ENCODE measurements at regions not wholly inside any gene's neighbourhood (a gene's known extent, or its start where the extent isn't known, plus 50 kb on each side); places are given as distances from the start of the nearest gene placed in this dataset.
"Not testable (repeated sequence)": the region's sequence is repeated elsewhere in the genome, so short reads cannot be mapped to it uniquely, and the experiment has no call there.

DNA sequence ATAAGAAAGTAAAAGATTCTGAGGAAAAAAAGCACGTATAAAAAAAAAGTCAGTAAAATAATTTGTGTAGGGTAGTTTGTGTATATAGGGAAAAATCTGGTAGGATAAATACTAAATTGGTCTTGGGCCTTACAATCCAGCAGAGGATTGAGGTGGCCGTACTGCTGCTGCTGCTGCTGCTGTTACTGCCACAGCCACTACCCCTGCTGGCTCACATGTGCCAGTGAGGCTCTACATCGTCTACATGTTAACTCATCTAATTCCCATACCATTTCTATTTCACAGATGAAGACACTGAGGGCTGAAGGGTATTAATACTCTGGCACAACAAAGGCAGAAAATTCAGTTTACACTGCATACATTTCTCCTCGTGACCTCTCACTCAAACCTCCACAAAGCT lies 928.5 kb downstream of the TLE4 start:
- no peak for DNase-seq

- no peak for DNase-seq
Observed at GRCh38 chr9:80498001-80498555, 926.3 kb downstream of the TLE4 start.

DNA sequence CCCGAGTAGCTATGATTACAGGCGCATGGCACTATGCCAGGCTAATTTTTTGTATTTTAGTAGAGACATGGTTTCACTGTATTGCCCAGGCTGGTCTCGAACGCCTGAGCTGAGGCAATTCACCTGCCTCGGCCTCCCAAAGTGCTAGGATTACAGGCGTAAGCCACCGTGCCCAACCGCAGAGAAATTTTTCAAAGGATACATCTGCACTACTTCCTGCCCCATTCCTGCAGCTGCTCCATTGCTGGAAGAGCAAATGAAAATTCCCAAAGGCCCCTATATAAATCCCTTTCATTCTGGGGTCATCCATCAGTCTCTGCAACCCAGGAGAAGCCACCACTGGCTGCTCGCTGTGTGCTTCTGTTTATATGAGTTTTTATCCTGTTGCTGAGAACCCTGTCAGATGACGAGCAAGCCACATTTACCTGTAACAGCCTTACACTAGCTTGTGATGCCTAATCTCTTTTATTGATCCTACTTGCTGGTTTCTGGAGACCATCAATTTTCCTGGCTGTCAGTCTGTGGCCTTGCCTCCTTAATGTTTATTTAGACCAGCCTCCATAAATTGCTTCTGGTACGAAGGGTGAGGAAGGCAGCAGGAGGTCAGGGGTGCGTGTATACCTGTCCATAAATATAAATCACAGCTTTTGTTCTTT lies 925.3 kb downstream of the TLE4 start:
- no peak for DNase-seq

DNA sequence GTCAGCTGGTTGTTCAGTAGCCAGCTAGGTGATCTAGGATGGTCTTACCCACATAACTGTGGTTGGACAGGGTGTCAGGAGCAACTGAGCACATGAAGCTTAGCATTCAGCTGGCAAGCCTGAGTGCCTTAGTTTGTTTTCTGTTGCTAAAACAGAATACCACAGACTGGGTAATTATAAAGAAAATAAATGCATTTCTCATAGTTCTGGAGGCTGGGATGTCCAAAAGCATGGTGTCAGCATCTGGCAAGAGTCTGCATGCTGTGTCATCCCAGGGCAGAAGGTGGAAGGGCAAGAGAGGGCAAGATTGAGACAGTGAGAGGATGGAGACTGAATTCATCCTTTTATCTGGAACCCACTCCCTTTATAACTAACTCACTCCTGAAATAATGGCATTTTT lies 921.5 kb downstream of the TLE4 start:
- no peak for DNase-seq

- no peak for DNase-seq
Observed at GRCh38 chr9:80492221-80492620, 920.5 kb downstream of the TLE4 start.

DNA sequence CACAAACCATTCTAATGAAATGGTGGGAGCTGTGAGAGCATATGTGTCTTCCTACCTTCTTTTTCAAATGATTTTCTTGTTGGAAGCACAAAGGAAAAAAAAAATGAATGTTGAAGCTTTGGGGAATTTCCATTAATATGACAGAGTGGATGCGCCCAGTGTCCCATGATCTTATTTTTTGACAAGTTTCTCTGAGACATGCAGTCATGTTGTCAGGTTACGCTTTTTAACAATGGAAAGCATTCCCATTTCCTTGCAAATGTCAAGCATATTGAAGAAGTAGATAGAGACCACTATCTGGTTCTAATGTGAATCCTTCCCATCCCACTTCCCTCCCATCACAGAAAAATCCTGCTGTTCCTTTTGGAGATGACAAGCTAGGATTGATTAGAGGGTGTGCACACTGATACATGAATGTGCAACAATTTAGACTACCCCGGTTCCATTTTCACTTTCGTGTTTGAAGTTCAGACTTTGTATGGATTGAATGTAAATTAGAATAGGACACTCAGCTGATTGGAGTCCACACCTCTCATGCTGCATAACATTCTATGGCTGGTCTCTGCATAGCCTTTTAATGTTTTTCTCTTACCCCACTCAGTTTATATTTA lies 919.4 kb downstream of the TLE4 start:
- DNase-seq, result no peak

GRCh38 chr9:80489329-80489728 lies 917.6 kb downstream of the TLE4 start:
- no peak for DNase-seq

GRCh38 chr9:80485420-80486250 lies 913.9 kb downstream of the TLE4 start:
- DNase-seq, result no peak

GRCh38 chr9:80482251-80482650 lies 910.5 kb downstream of the TLE4 start:
- not testable (repeated sequence) for DNase-seq

- no peak for DNase-seq
Observed at GRCh38 chr9:80467632-80468031, 895.9 kb downstream of the TLE4 start.

GRCh38 chr9:80465556-80465955 lies 893.8 kb downstream of the TLE4 start:
- DNase-seq, result no peak

DNA sequence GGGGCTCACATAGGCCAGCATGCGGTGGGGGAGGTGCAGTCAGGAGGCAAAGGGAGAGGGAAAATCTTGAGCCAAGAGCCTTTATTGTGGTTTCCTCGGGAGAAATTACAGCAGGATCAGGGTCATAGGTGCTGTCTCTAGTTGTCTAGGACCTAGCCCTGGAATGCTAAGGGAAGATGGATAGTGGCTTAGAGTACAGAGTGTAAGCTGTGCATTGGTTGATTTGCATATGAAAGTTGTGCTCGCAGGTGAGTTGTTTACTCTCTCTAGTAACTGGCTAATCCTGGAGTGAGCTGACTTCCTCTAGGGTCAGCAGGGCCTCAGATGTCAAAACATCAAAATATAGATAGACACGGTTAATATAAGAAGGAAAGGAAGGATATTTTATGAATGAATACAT lies 877.7 kb downstream of the TLE4 start:
- DNase-seq, result no peak

GRCh38 chr9:80448996-80449395 lies 877.2 kb downstream of the TLE4 start:
- no peak for DNase-seq

DNA sequence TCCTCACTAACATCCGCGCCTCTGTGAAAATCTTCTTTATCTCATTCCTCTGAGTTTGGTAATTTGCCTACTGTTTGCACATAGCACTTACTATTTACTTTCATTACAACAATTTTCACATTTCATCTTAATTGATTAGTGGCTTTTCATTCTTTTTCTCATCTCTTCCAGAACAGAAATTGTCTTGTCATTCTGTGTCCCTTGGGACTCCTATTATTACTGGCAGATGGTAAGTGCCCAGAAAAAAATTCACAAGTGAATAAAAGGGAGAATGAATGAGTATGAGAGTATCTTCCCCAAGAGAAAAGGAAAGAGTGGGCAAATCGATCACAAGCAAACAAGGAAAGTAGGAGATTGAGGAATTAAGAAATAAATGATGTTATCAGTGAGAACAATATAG lies 876.1 kb downstream of the TLE4 start:
- no peak for DNase-seq

DNA sequence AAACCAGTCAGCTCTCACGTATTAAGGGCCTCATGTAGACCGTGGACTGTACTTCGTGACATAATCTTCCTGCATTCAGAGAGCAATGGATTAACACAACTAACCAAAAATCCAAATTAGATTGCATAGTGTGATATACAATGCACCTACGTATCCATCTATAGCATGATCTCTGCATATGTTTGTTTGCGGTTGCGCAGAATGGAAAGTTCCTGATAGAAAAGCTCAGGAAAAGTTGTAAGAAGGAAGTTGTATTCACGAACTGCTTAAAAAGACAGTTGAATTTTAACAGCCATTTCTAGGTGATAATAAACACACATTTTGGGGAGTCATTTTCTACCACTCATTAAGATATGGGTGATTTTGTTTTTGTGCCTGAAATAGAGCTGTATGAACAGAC lies 869.0 kb downstream of the TLE4 start:
- no peak for DNase-seq

GRCh38 chr9:80437825-80438224 lies 866.1 kb downstream of the TLE4 start:
- DNase-seq, result no peak

DNA sequence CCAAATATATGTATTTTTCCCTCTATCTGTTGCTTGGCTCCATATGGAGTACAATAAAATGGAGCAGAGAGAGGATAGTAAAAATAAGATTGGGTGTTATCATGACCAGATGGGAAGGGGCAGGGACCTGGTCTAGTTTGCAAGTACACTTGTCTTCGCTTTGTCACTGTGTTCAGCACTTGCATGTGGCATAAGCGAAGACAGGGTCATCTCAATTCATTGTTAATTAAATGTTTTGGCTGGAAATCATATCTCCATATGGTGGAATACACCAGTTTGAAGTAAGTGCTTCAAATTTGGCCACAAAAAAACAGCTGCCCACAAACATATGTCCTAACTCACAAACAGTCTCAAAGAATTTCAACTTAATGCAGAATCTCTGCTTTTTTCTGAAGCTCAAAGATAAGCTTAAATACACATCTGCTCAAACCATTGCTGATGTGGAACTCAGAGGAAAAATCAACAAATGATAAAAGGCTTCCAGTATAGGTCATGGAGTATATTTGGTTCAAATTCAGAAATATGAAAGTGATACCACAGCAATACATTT lies 865.4 kb downstream of the TLE4 start:
- no peak for DNase-seq

GRCh38 chr9:80435591-80435990 lies 863.8 kb downstream of the TLE4 start:
- no peak for DNase-seq

- DNase-seq, result no peak
Observed at GRCh38 chr9:80426992-80427391, 855.2 kb downstream of the TLE4 start.

DNA sequence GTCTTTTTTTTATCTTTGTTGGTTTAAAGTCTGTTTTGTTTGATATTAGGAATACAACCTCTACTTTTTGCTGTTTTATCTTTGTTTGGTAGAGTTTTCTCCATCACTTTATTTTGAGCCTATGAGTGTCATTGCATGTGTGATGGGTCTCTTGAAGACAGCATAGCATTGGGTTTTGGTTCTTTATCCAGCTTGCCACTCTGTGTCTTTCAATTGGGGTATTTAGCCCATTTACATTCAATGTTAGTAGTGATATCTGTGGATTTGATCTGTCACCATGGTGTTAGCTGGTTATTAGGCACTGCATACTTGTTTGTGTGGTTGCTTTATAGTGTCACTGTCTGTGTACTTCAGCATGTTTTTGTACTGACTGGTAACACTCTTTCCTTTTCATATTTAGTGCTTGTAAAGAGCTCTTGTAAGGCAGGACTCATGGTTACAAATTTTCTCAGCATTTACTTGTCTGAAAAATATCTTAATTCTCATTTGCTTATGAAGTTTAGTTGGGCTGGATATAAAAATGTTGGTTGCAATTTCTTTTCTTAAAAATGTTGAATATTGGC lies 845.5 kb downstream of the TLE4 start:
- DNase-seq, result no peak

DNA sequence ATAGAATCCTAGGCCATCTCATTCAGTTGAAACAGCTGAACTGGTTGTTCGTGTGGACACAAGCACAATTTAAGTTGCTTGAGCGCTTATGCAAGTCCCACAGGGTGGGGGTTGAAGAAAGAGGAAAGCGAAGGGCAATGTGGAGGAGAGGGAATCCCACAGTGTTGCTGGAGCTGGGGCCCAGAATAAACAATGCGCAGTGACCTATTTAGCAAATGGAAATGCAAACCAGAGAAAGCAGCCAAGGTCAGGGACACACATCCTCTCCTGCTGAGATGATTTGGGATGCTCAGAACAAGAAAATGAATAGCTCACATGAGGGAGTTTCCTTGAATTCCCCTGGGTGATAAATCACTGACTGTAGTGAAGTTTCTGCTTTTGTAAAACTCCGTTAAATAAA lies 838.3 kb downstream of the TLE4 start:
- peak; percentile 57 to 69 for DNase-seq

GRCh38 chr9:80407220-80407619 lies 835.5 kb downstream of the TLE4 start:
- DNase-seq, result no peak

DNA sequence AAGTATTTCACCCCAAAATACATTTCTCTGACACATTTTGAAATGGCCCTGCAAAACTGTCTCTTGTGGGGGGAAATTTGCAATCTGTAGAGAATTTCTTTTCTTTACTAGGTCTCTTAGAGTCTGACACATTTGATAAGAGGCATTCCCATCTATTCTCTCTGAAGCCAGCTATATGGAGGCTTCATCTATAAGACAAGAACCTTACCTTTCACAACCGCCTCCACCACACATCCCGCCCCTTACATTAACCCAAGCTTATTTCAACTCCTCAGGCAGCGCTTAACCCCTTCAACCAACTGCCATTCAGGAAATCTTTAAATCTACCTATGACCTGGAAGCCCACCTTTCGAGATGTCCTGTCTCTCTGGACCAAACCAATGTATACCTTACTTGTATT lies 829.5 kb downstream of the TLE4 start:
- DNase-seq, result no peak
